OCI-LY1 (cell line): ENCODE measurements at regions not wholly inside any gene's neighbourhood (a gene's known extent, or its start where the extent isn't known, plus 50 kb on each side); places are given as distances from the start of the nearest gene placed in this dataset.

Experiments
- H2AFZ ChIP-seq: fragments of 200-600 bp; sonication (generic), shearing (Covaris generic); 2 replicates; pipeline ENCODE4 v1.6.0; 2014; ENCODE audit warnings: antibody characterized with exemption, mild to moderate bottlenecking, low read length
- H3F3A ChIP-seq: fragments of 200-600 bp; sonication (generic), shearing (Covaris generic); 2 replicates; pipeline ENCODE4 v1.6.0; 2014; ENCODE audit warnings: mild to moderate bottlenecking, antibody characterized with exemption, low read length, moderate library complexity; ENCODE audit not compliant: insufficient read depth
- H3K27ac ChIP-seq: fragments of 200-600 bp; sonication (generic); 2 replicates; pipeline ENCODE4 v1.5.1; 2014; ENCODE audit warnings: low read length, mixed run types, mild to moderate bottlenecking, low read depth; ENCODE audit not compliant: poor library complexity, severe bottlenecking
- H3K27me3 ChIP-seq: fragments of 200-600 bp; sonication (generic); 2 replicates; pipeline ENCODE4 v1.6.0; 2014; ENCODE audit warnings: antibody characterized with exemption, mild to moderate bottlenecking, low read length, moderate library complexity; ENCODE audit not compliant: insufficient read depth
- H3K36me3 ChIP-seq: fragments of 200-600 bp; sonication (generic); 2 replicates; pipeline ENCODE4 v1.6.1; 2014; ENCODE audit warnings: mild to moderate bottlenecking, antibody characterized with exemption, low read length, moderate library complexity, mixed read lengths; ENCODE audit not compliant: insufficient read depth
- H3K4me1 ChIP-seq: fragments of 200-600 bp; sonication (generic); 2 replicates; pipeline ENCODE4 v1.5.1; 2014; ENCODE audit warnings: mild to moderate bottlenecking, low read length, moderate library complexity; ENCODE audit not compliant: insufficient read depth, severe bottlenecking
- H3K4me2 ChIP-seq: fragments of 200-600 bp; sonication (generic), shearing (Covaris generic); 2 replicates; pipeline ENCODE4 v1.6.1; 2014; ENCODE audit warnings: low read length
- H3K4me3 ChIP-seq: fragments of 200-600 bp; sonication (generic); 2 replicates; pipeline ENCODE4 v1.5.1; 2014; ENCODE audit warnings: low read length, low read depth, mild to moderate bottlenecking, mixed read lengths; ENCODE audit not compliant: poor library complexity, severe bottlenecking
- H3K79me2 ChIP-seq: fragments of 200-600 bp; shearing (Covaris generic); 2 replicates; pipeline ENCODE4 v1.6.1; 2016; ENCODE audit warnings: mixed run types, low read length, mixed read lengths; ENCODE audit not compliant: insufficient read depth
- H3K9ac ChIP-seq: fragments of 200-600 bp; sonication (generic), shearing (Covaris generic); 2 replicates; pipeline ENCODE4 v1.6.1; 2014; ENCODE audit warnings: mild to moderate bottlenecking, low read length, mixed read lengths
- H3K9me2 ChIP-seq: fragments of 200-600 bp; sonication (generic), shearing (Covaris generic); 2 replicates; pipeline ENCODE4 v1.6.1; 2014; ENCODE audit warnings: low read depth, mild to moderate bottlenecking, low read length, mixed read lengths
- H3K9me3 ChIP-seq: fragments of 200-600 bp; shearing (Covaris generic); 2 replicates; pipeline ENCODE4 v1.6.1; 2014; ENCODE audit warnings: low read length, mixed read lengths
- H4K20me1 ChIP-seq: fragments of 200-600 bp; sonication (generic), shearing (Covaris generic); 2 replicates; pipeline ENCODE4 v1.6.0; 2016; ENCODE audit warnings: mild to moderate bottlenecking, low read length; ENCODE audit not compliant: insufficient read depth
- EZH2 ChIP-seq: fragments of 200-600 bp; sonication (generic), shearing (Covaris generic); IDR thresholded peaks from 2 replicates; pipeline ENCODE4 v1.8.0; 2017; ENCODE audit warnings: borderline replicate concordance, mixed run types, mild to moderate bottlenecking, antibody characterized with exemption, low read length, moderate library complexity, mixed read lengths
- TF ChIP-seq, protein P1 (sequence below): fragments of 200-600 bp; sonication (generic), shearing (Covaris generic); IDR thresholded peaks from 2 replicates; pipeline ENCODE4 v1.5.1; 2017; ENCODE audit warnings: mild to moderate bottlenecking, antibody characterized with exemption, low read length, moderate library complexity, mixed read lengths

DNA sequence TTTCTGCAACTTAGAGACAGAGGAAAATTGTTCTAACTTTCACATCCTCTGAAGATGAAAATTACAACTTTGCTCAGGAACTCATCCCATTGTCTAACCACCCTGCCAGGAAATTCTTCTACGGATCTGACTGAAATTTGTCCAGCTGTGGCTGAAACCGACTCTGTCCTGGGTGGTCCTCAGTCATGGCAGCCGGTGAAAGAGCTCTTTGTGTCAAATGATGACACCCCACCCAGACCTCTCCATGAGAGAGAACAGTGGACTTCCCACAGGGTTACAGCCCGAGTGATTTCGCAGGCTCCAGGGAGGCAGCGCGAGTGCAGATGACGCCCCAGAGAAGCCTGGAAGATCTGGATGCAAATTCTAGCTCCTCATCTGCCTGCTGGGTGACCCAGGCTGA lies 65.1 kb upstream of the TRIB2 start:
- no peak overlapping the region for H2AFZ ChIP-seq
- no peaks in the 10 kb centered on the region; the same call in 1 of the 2 replicates for H3K36me3 ChIP-seq
- H3K9me3 ChIP-seq = peaks cover 4% of the 10 kb centered on the region; the same call in 1 of the 2 replicates
- no peaks in the 10 kb centered on the region for H3F3A ChIP-seq
- H3K4me3 ChIP-seq = no peak overlapping the region
- H3K79me2 ChIP-seq = no peaks in the 10 kb centered on the region
- no peak overlapping the region for H3K4me2 ChIP-seq
- no peak overlapping the region for H3K27ac ChIP-seq
- TF ChIP-seq, protein P1, sequence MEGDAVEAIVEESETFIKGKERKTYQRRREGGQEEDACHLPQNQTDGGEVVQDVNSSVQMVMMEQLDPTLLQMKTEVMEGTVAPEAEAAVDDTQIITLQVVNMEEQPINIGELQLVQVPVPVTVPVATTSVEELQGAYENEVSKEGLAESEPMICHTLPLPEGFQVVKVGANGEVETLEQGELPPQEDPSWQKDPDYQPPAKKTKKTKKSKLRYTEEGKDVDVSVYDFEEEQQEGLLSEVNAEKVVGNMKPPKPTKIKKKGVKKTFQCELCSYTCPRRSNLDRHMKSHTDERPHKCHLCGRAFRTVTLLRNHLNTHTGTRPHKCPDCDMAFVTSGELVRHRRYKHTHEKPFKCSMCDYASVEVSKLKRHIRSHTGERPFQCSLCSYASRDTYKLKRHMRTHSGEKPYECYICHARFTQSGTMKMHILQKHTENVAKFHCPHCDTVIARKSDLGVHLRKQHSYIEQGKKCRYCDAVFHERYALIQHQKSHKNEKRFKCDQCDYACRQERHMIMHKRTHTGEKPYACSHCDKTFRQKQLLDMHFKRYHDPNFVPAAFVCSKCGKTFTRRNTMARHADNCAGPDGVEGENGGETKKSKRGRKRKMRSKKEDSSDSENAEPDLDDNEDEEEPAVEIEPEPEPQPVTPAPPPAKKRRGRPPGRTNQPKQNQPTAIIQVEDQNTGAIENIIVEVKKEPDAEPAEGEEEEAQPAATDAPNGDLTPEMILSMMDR = no peak
- TF ChIP-seq EZH2 = no peak
- no peak overlapping the region for H3K9ac ChIP-seq
- no peaks in the 10 kb centered on the region for H4K20me1 ChIP-seq
- no peaks in the 10 kb centered on the region; the same call in 1 of the 2 replicates for H3K27me3 ChIP-seq
- no peaks in the 10 kb centered on the region for H3K4me1 ChIP-seq
- H3K9me2 ChIP-seq = no peaks in the 10 kb centered on the region

DNA sequence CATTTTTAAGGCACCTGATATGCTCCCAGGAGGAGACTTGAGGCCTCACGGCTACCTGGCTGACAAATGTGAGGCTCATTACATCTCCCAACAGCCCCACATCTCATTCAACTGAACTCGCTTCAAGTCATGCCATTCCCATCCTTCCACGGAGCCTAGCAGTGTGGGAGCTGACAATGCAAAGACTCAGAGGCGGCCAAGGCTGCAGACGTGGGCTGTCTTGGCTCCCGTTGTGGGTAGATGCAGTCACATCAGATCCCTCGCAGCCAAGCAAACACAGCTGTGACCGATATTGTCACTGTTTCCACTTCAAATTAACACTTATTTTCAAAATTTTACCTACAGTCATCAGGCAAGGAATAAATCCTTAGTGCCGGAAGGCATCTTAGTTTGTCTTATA lies 64.0 kb upstream of the TRIB2 start:
- Histone ChIP-seq H3K9me2 (no peaks in the 10 kb centered on the region), H4K20me1 (no peaks in the 10 kb centered on the region), H3K4me2 (no peak overlapping the region), H3K27me3 (no peaks in the 10 kb centered on the region), H3K36me3 (no peaks in the 10 kb centered on the region), H3K79me2 (no peaks in the 10 kb centered on the region), H2AFZ (no peak overlapping the region), H3K9ac (no peak overlapping the region), H3K27ac (no peak overlapping the region), H3K9me3 (no peaks in the 10 kb centered on the region), H3K4me1 (no peaks in the 10 kb centered on the region), H3K4me3 (no peak overlapping the region), H3F3A (no peaks in the 10 kb centered on the region)
- no peak for TF ChIP-seq EZH2
- TF ChIP-seq, protein P1 = no peak

DNA sequence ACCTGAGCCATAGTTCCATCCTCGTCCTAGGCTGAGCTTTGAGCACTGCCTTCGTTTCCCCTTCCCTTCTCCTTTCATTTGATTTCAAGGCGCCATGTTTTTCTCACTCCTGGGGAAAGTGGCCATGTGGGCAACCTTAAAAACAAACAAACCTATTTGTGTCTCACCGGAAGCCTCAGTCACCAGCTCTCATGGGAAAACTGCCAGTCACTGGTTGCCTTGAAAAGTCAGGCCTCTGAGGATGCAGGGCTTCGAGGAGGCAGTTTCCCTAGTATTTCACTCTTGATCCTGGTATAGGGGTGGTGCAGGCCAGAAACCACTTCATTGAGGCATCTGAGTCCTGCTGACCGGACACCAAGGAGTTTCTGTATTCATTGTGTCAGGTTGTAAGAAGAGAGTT lies 59.2 kb upstream of the TRIB2 start:
- no peak overlapping the region for H2AFZ ChIP-seq
- no peaks in the 10 kb centered on the region for H3K4me1 ChIP-seq
- no peaks in the 10 kb centered on the region for H4K20me1 ChIP-seq
- no peaks in the 10 kb centered on the region for H3K9me2 ChIP-seq
- H3K4me3 ChIP-seq = no peak overlapping the region
- no peaks in the 10 kb centered on the region for H3F3A ChIP-seq
- H3K27me3 ChIP-seq = no peaks in the 10 kb centered on the region
- H3K9ac ChIP-seq = no peak overlapping the region
- H3K4me2 ChIP-seq = no peak overlapping the region
- H3K27ac ChIP-seq = no peak overlapping the region
- no peaks in the 10 kb centered on the region for H3K36me3 ChIP-seq
- TF ChIP-seq, protein P1 = no peak
- H3K9me3 ChIP-seq = no peaks in the 10 kb centered on the region
- H3K79me2 ChIP-seq = no peaks in the 10 kb centered on the region
